ENCODE measurements at regions not wholly inside any gene's neighbourhood (a gene's known extent, or its start where the extent isn't known, plus 50 kb on each side); places are given as distances from the start of the nearest gene placed in this dataset.

- intact Hi-C loops (cut with micrococcal nuclease; ENCODE audit: unreplicated experiment), result no loop called here
- no peak for FAIRE-seq
- WGBS (ENCODE audit: insufficient coverage, insufficient replicate concordance, low lambda C conversion rate, missing lambda C conversion rate), result 50% methylated on average over 2 of the region's 2 CpGs
- TF ChIP-seq, protein P1, sequence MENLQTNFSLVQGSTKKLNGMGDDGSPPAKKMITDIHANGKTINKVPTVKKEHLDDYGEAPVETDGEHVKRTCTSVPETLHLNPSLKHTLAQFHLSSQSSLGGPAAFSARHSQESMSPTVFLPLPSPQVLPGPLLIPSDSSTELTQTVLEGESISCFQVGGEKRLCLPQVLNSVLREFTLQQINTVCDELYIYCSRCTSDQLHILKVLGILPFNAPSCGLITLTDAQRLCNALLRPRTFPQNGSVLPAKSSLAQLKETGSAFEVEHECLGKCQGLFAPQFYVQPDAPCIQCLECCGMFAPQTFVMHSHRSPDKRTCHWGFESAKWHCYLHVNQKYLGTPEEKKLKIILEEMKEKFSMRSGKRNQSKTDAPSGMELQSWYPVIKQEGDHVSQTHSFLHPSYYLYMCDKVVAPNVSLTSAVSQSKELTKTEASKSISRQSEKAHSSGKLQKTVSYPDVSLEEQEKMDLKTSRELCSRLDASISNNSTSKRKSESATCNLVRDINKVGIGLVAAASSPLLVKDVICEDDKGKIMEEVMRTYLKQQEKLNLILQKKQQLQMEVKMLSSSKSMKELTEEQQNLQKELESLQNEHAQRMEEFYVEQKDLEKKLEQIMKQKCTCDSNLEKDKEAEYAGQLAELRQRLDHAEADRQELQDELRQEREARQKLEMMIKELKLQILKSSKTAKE (IDR thresholded peaks at IDR 0.05; ENCODE audit: low read depth, poor library complexity, severe bottlenecking), result no peak
- TF ChIP-seq PML (IDR thresholded peaks at IDR 0.05; ENCODE audit: low read length) (no peak), RAD21 (IDR thresholded peaks at IDR 0.05; ENCODE audit: insufficient read depth, low read depth, low read length) (no peak), E2F4 (IDR thresholded peaks at IDR 0.05; ENCODE audit: low read depth, low read length) (no peak), NFIC (IDR thresholded peaks at IDR 0.05; ENCODE audit: low read depth, low read length) (no peak), MLLT1 (IDR thresholded peaks at IDR 0.05) (no peak)
- TF ChIP-seq, protein P2, sequence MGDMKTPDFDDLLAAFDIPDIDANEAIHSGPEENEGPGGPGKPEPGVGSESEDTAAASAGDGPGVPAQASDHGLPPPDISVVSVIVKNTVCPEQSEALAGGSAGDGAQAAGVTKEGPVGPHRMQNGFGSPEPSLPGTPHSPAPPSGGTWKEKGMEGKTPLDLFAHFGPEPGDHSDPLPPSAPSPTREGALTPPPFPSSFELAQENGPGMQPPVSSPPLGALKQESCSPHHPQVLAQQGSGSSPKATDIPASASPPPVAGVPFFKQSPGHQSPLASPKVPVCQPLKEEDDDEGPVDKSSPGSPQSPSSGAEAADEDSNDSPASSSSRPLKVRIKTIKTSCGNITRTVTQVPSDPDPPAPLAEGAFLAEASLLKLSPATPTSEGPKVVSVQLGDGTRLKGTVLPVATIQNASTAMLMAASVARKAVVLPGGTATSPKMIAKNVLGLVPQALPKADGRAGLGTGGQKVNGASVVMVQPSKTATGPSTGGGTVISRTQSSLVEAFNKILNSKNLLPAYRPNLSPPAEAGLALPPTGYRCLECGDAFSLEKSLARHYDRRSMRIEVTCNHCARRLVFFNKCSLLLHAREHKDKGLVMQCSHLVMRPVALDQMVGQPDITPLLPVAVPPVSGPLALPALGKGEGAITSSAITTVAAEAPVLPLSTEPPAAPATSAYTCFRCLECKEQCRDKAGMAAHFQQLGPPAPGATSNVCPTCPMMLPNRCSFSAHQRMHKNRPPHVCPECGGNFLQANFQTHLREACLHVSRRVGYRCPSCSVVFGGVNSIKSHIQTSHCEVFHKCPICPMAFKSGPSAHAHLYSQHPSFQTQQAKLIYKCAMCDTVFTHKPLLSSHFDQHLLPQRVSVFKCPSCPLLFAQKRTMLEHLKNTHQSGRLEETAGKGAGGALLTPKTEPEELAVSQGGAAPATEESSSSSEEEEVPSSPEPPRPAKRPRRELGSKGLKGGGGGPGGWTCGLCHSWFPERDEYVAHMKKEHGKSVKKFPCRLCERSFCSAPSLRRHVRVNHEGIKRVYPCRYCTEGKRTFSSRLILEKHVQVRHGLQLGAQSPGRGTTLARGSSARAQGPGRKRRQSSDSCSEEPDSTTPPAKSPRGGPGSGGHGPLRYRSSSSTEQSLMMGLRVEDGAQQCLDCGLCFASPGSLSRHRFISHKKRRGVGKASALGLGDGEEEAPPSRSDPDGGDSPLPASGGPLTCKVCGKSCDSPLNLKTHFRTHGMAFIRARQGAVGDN (IDR thresholded peaks at IDR 0.05), result no peak
- TF ChIP-seq, protein P3, sequence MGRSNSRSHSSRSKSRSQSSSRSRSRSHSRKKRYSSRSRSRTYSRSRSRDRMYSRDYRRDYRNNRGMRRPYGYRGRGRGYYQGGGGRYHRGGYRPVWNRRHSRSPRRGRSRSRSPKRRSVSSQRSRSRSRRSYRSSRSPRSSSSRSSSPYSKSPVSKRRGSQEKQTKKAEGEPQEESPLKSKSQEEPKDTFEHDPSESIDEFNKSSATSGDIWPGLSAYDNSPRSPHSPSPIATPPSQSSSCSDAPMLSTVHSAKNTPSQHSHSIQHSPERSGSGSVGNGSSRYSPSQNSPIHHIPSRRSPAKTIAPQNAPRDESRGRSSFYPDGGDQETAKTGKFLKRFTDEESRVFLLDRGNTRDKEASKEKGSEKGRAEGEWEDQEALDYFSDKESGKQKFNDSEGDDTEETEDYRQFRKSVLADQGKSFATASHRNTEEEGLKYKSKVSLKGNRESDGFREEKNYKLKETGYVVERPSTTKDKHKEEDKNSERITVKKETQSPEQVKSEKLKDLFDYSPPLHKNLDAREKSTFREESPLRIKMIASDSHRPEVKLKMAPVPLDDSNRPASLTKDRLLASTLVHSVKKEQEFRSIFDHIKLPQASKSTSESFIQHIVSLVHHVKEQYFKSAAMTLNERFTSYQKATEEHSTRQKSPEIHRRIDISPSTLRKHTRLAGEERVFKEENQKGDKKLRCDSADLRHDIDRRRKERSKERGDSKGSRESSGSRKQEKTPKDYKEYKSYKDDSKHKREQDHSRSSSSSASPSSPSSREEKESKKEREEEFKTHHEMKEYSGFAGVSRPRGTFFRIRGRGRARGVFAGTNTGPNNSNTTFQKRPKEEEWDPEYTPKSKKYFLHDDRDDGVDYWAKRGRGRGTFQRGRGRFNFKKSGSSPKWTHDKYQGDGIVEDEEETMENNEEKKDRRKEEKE (IDR thresholded peaks at IDR 0.05), result no peak
Measured at GRCh38 chr6:3618642-3619041, 132.9 kb downstream of the PXDC1 start.

More at GRCh38 chr6:3618642-3619041, 132.9 kb downstream of the PXDC1 start:
- DNase-seq (ENCODE audit: low read depth, low spot score), result no peak
- Histone ChIP-seq H3K4me1 (ENCODE audit: control insufficient read depth, insufficient read depth, low read length) (no peaks in the 10 kb centered on the region), H3K4me2 (ENCODE audit: control insufficient read depth, insufficient read depth) (no peak overlapping the region), H3K79me2 (ENCODE audit: control insufficient read depth, insufficient read depth, low read length) (no peaks in the 10 kb centered on the region), H3K27me3 (replicated peaks in 1 of 2; ENCODE audit: control insufficient read depth in 2 of 2, insufficient read depth in 2 of 2, low read length in 1 of 2) (peaks cover 0 to 2% of the 10 kb centered on the region in 2 experiments; a peak in 3 of 4 replicates), H3K4me3 (no peak overlapping the region), H4K20me1 (ENCODE audit: control insufficient read depth, insufficient read depth) (no peaks in the 10 kb centered on the region), H3K9me3 (replicated peaks; ENCODE audit: control insufficient read depth, insufficient read depth, low read length) (no peaks in the 10 kb centered on the region; the same call in 2 of the 3 replicates), H3K27ac (ENCODE audit: control insufficient read depth, insufficient read depth) (no peak overlapping the region), H2AFZ (ENCODE audit: control insufficient read depth, low read depth, low read length) (no peak overlapping the region), H3K36me3 (ENCODE audit: control insufficient read depth in 2 of 2, insufficient read depth in 2 of 2, low read length in 1 of 2) (no peaks in the 10 kb centered on the region), H3K9ac (ENCODE audit: control insufficient read depth, insufficient read depth, low read length) (no peak overlapping the region)
- CTCF ChIA-PET, result no interaction called here
- SMC1A ChIA-PET (ENCODE audit: uncharacterized antibody, unreplicated experiment), result no interaction called here
- in situ Hi-C loops (cut with MboI), result no loop called here
- POLR2A ChIA-PET, result no interaction called here
- BruUV-seq (replicated peaks), result no TSS peak
- RAD21 ChIA-PET (ENCODE audit: unreplicated experiment), result no interaction called here
- no peak for ATAC-seq

Data from GM12878 (cell line).